KMS-11 (cell line): ENCODE measurements at regions not wholly inside any gene's neighbourhood (a gene's known extent, or its start where the extent isn't known, plus 50 kb on each side); places are given as distances from the start of the nearest gene placed in this dataset.

ENCODE experiments used
- H2AFZ ChIP-seq: fragments of 200-600 bp; sonication (generic); 2 replicates; pipeline ENCODE4 v1.6.1; 2016; ENCODE audit warnings: antibody characterized with exemption, mixed run types, low read depth
- H3K27ac ChIP-seq: fragments of 200-600 bp; sonication (generic); 2 replicates; pipeline ENCODE4 v1.6.1; 2016; ENCODE audit warnings: mild to moderate bottlenecking, mixed run types
- H3K27me3 ChIP-seq: fragments of 200-600 bp; sonication (generic); 2 replicates; pipeline ENCODE4 v1.6.1; 2017; ENCODE audit warnings: mild to moderate bottlenecking, low read depth, mixed run types, moderate library complexity; ENCODE audit not compliant: insufficient read depth
- H3K36me3 ChIP-seq: fragments of 200-600 bp; sonication (generic); 2 replicates; pipeline ENCODE4 v1.6.1; 2017; ENCODE audit warnings: mild to moderate bottlenecking, mixed run types; ENCODE audit not compliant: insufficient read depth
- H3K4me1 ChIP-seq: fragments of 200-600 bp; sonication (generic); 2 replicates; pipeline ENCODE4 v1.6.1; 2016; ENCODE audit warnings: mild to moderate bottlenecking, low read depth, mixed run types; ENCODE audit not compliant: poor library complexity, severe bottlenecking
- H3K4me2 ChIP-seq: fragments of 200-600 bp; sonication (generic); 2 replicates; pipeline ENCODE4 v1.7.0; 2016; ENCODE audit warnings: mild to moderate bottlenecking, mixed run types
- H3K4me3 ChIP-seq: fragments of 200-600 bp; sonication (generic); IDR thresholded peaks from 2 replicates; pipeline ENCODE4 v1.6.1; 2017; ENCODE audit warnings: low read depth, low read length, mixed read lengths; ENCODE audit not compliant: insufficient read depth
- H3K79me2 ChIP-seq: fragments of 200-600 bp; sonication (generic); 2 replicates; pipeline ENCODE4 v1.6.1; 2016; ENCODE audit warnings: low read depth, mixed run types; ENCODE audit not compliant: insufficient read depth
- H3K9ac ChIP-seq: fragments of 200-600 bp; sonication (generic); 2 replicates; pipeline ENCODE4 v1.6.1; 2016; ENCODE audit warnings: mild to moderate bottlenecking, mixed run types
- H4K20me1 ChIP-seq: fragments of 200-600 bp; sonication (generic); 2 replicates; pipeline ENCODE4 v1.6.1; 2016; ENCODE audit warnings: mild to moderate bottlenecking, mixed run types; ENCODE audit not compliant: insufficient read depth
- TF ChIP-seq, protein P1 (sequence below): fragments of 200-600 bp; sonication (generic); conservative IDR thresholded peaks from 2 replicates; pipeline ENCODE4 v1.6.1; 2017; ENCODE audit warnings: low read depth, mild to moderate bottlenecking, antibody characterized with exemption, low read length, moderate library complexity, mixed read lengths

GRCh38 chr2:176558574-176559140 is 289.4 kb downstream of the MTX2 start:
- Histone ChIP-seq H3K9ac (peak overlapping the region; percentile 5; the same call in 1 of the 2 replicates), H4K20me1 (no peaks in the 10 kb centered on the region), H3K27me3 (no peaks in the 10 kb centered on the region), H3K4me1 (peaks cover 56% of the 10 kb centered on the region), H3K4me3 (no peak overlapping the region), H2AFZ (peak overlapping the region; percentile 55; the same call in 1 of the 2 replicates), H3K79me2 (no peaks in the 10 kb centered on the region), H3K36me3 (no peaks in the 10 kb centered on the region), H3K4me2 (peak overlapping the region; percentile 73), H3K27ac (peak overlapping the region; percentile 59)
- TF ChIP-seq, protein P1, sequence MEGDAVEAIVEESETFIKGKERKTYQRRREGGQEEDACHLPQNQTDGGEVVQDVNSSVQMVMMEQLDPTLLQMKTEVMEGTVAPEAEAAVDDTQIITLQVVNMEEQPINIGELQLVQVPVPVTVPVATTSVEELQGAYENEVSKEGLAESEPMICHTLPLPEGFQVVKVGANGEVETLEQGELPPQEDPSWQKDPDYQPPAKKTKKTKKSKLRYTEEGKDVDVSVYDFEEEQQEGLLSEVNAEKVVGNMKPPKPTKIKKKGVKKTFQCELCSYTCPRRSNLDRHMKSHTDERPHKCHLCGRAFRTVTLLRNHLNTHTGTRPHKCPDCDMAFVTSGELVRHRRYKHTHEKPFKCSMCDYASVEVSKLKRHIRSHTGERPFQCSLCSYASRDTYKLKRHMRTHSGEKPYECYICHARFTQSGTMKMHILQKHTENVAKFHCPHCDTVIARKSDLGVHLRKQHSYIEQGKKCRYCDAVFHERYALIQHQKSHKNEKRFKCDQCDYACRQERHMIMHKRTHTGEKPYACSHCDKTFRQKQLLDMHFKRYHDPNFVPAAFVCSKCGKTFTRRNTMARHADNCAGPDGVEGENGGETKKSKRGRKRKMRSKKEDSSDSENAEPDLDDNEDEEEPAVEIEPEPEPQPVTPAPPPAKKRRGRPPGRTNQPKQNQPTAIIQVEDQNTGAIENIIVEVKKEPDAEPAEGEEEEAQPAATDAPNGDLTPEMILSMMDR = no peak

DNA sequence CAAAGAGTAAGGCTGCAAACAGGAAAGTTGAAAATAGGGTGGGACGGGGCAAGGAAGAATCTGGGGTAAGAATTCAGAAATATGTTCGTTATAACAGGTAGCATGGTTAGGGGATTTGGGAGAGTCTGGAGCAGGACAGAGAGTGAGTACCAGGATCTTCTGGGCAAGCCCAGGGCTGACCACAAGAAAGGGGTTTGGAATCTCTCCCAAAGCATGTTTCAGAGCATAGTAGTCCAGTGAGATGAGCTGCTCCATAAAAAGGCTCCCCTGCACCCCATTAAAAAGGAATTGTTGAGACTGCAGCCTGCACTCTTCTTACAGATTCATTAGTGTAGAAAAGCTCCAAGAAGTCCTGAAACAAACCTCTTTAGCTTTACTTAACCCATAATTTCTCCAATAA is 291.1 kb downstream of the MTX2 start:
- TF ChIP-seq, protein P1 = no peak
- no peak overlapping the region for H3K9ac ChIP-seq
- no peak overlapping the region for H3K4me3 ChIP-seq
- H4K20me1 ChIP-seq = no peaks in the 10 kb centered on the region
- peak overlapping the region; percentile 73; the same call in 1 of the 2 replicates for H3K4me2 ChIP-seq
- no peaks in the 10 kb centered on the region for H3K27me3 ChIP-seq
- H3K79me2 ChIP-seq = no peaks in the 10 kb centered on the region
- no peaks in the 10 kb centered on the region for H3K36me3 ChIP-seq
- no peak overlapping the region; the same call in 1 of the 2 replicates for H3K27ac ChIP-seq
- peak overlapping the region; percentile 36; the same call in 1 of the 2 replicates for H2AFZ ChIP-seq
- peaks cover 43% of the 10 kb centered on the region for H3K4me1 ChIP-seq

DNA sequence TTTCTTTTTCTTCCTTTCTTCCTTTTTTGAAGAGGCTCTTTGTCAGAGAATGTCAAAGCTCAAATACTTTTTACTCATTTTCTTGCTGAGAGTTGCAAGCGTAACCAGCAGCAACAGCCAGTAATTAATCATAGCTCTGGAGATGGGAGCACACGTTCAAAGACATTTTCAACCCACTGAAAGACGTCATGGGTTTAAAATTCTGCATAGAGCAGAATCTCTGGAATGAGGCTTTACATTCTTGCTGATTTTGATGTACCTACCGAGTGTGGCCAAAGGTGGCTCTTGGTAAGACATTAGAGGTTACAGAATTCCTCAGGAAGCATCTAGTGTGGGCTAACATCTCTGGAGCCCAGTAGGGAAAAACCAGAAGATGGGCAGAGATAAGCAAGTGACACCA is 292.5 kb downstream of the MTX2 start:
- no peak overlapping the region for H2AFZ ChIP-seq
- H3K27me3 ChIP-seq = no peaks in the 10 kb centered on the region
- no peak overlapping the region for H3K4me3 ChIP-seq
- H3K36me3 ChIP-seq = no peaks in the 10 kb centered on the region
- peaks cover 40% of the 10 kb centered on the region for H3K4me1 ChIP-seq
- no peaks in the 10 kb centered on the region for H4K20me1 ChIP-seq
- TF ChIP-seq, protein P1 = no peak
- H3K9ac ChIP-seq = no peak overlapping the region
- no peak overlapping the region for H3K4me2 ChIP-seq
- no peak overlapping the region for H3K27ac ChIP-seq
- no peaks in the 10 kb centered on the region for H3K79me2 ChIP-seq

- no peak overlapping the region for H3K4me3 ChIP-seq
- H3K36me3 ChIP-seq = no peaks in the 10 kb centered on the region
- no peaks in the 10 kb centered on the region for H3K27me3 ChIP-seq
- H3K4me2 ChIP-seq = no peak overlapping the region
- H2AFZ ChIP-seq = no peak overlapping the region
- H3K9ac ChIP-seq = no peak overlapping the region
- no peaks in the 10 kb centered on the region for H4K20me1 ChIP-seq
- H3K27ac ChIP-seq = no peak overlapping the region
- TF ChIP-seq, protein P1 = no peak
- H3K79me2 ChIP-seq = no peaks in the 10 kb centered on the region
- H3K4me1 ChIP-seq = peaks cover 32% of the 10 kb centered on the region
Observed at GRCh38 chr2:176562359-176563078, 293.3 kb downstream of the MTX2 start.
